ENCODE measurements at regions not wholly inside any gene's neighbourhood (a gene's known extent, or its start where the extent isn't known, plus 50 kb on each side); places are given as distances from the start of the nearest gene placed in this dataset.

DNA sequence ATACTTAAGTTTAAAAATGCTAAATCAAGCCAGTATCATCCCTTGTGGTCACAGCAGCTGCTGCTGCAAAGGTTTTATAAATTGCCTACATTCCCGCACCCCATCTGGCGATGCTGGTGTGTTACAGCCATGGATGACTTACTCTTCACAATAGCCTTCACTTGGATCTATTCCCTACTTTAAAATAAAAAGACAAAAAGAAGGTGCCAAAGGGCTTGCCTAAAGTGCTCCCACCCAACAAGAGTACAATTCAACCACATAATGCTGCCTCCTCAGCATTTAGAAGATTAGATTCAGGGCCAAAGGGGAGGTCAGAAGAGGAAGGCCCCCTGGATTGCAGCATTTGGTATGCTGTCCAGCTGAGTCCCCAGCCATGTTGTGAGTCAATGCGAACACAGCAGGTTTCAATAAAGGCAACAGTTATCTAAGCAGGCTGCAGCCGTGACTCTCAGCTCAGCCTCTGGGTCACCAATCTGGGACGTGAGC is 176.1 kb downstream of the DAD1 start:
- no peaks in the 10 kb centered on the region for H3K9me3 ChIP-seq (ENCODE audit: low read length)
- H4K20me1 ChIP-seq (ENCODE audit: low read length): no peaks in the 10 kb centered on the region
- ATAC-seq: no peak
- intact Hi-C loops (cut with micrococcal nuclease): loop anchor here (5.0 kb wide), 1 partner anchor 39 kb away; no protein-coding TSS in a partner anchor
- no peak overlapping the region for H3K27ac ChIP-seq (ENCODE audit: low read length)
- H3K79me2 ChIP-seq (ENCODE audit: low read length): no peaks in the 10 kb centered on the region
- no peaks in the 10 kb centered on the region for H3K36me3 ChIP-seq (ENCODE audit: low read depth, low read length)
- H3F3A ChIP-seq (ENCODE audit: low read length, unreplicated experiment): no peaks in the 10 kb centered on the region
- ChIA-PET POLR2A (ENCODE audit: unreplicated experiment) (no interaction called here), CTCF (no interaction called here)
- BruUV-seq (replicated peaks): no TSS peak
- no peak for DNase-seq
- H3K4me2 ChIP-seq (ENCODE audit: low read length): no peak overlapping the region
- no peaks in the 10 kb centered on the region for H3K27me3 ChIP-seq (ENCODE audit: low read length)
- H2AFZ ChIP-seq (ENCODE audit: low read length): no peak overlapping the region
- no peaks in the 10 kb centered on the region for H3K9me2 ChIP-seq (replicated peaks; ENCODE audit: low read length)
- H3K4me1 ChIP-seq (ENCODE audit: insufficient read depth, low read length): no peaks in the 10 kb centered on the region
- no peak overlapping the region for H3K9ac ChIP-seq (ENCODE audit: low read length)
- no peak overlapping the region for H3K4me3 ChIP-seq (ENCODE audit: low read length)
- no peak for TF ChIP-seq EZH2phosphoT487 (IDR thresholded peaks at IDR 0.05; ENCODE audit: borderline replicate concordance, low read length)
- TF ChIP-seq EZH2 (IDR thresholded peaks at IDR 0.05; ENCODE audit: low read length, unreplicated experiment): no peak
- TF ChIP-seq, protein P1, sequence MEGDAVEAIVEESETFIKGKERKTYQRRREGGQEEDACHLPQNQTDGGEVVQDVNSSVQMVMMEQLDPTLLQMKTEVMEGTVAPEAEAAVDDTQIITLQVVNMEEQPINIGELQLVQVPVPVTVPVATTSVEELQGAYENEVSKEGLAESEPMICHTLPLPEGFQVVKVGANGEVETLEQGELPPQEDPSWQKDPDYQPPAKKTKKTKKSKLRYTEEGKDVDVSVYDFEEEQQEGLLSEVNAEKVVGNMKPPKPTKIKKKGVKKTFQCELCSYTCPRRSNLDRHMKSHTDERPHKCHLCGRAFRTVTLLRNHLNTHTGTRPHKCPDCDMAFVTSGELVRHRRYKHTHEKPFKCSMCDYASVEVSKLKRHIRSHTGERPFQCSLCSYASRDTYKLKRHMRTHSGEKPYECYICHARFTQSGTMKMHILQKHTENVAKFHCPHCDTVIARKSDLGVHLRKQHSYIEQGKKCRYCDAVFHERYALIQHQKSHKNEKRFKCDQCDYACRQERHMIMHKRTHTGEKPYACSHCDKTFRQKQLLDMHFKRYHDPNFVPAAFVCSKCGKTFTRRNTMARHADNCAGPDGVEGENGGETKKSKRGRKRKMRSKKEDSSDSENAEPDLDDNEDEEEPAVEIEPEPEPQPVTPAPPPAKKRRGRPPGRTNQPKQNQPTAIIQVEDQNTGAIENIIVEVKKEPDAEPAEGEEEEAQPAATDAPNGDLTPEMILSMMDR (conservative IDR thresholded peaks at IDR 0.05; ENCODE audit: low read depth, low read length): no peak

- Histone ChIP-seq H3F3A (ENCODE audit: low read length, unreplicated experiment) (no peaks in the 10 kb centered on the region), H3K27ac (ENCODE audit: low read length) (no peak overlapping the region), H2AFZ (ENCODE audit: low read length) (no peak overlapping the region), H3K9me3 (ENCODE audit: low read length) (no peaks in the 10 kb centered on the region), H3K4me3 (ENCODE audit: low read length) (no peak overlapping the region), H3K4me2 (ENCODE audit: low read length) (no peak overlapping the region), H3K79me2 (ENCODE audit: low read length) (no peaks in the 10 kb centered on the region), H3K9ac (ENCODE audit: low read length) (no peak overlapping the region), H3K36me3 (ENCODE audit: low read depth, low read length) (no peaks in the 10 kb centered on the region), H4K20me1 (ENCODE audit: low read length) (no peaks in the 10 kb centered on the region), H3K4me1 (ENCODE audit: insufficient read depth, low read length) (no peaks in the 10 kb centered on the region), H3K9me2 (replicated peaks; ENCODE audit: low read length) (no peaks in the 10 kb centered on the region), H3K27me3 (ENCODE audit: low read length) (no peaks in the 10 kb centered on the region)
- TF ChIP-seq, protein P1 (conservative IDR thresholded peaks at IDR 0.05; ENCODE audit: low read depth, low read length): no peak
- TF ChIP-seq EZH2phosphoT487 (IDR thresholded peaks at IDR 0.05; ENCODE audit: borderline replicate concordance, low read length): no peak
- no peak for TF ChIP-seq EZH2 (IDR thresholded peaks at IDR 0.05; ENCODE audit: low read length, unreplicated experiment)
- BruUV-seq (replicated peaks): no TSS peak
- ATAC-seq (no peak), DNase-seq (no peak)
- CTCF ChIA-PET: no interaction called here
- POLR2A ChIA-PET (ENCODE audit: unreplicated experiment): no interaction called here
- intact Hi-C loops (cut with micrococcal nuclease): loop anchor here (5.0 kb wide), 1 partner anchor 41 kb away; no protein-coding TSS in a partner anchor
These were observed 177.5 kb downstream of the DAD1 start for GRCh38 chr14:22411398-22412055.

DNA sequence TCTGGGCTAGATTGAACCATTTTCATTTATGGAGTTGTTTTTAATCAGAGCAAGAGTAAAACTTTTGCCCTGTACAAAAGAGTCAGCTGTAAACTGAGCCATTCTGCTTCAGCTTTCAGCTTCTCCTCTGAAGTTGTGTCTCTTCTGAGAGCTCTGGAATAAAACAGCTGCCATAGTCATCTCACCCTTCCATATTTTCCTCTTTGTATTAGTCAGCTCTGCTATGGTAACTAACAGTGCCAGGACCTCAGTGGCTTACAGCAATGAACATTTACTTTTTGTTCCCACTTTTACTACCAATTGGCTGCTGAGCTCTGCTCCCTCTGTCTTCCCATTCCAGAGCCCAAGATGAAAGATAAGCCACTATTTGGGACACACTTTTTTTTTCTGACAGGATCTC is 178.5 kb downstream of the DAD1 start:
- H3K36me3 ChIP-seq (ENCODE audit: low read depth, low read length): no peaks in the 10 kb centered on the region
- no peaks in the 10 kb centered on the region for H3K27me3 ChIP-seq (ENCODE audit: low read length)
- ChIA-PET CTCF (no interaction called here), POLR2A (ENCODE audit: unreplicated experiment) (no interaction called here)
- ATAC-seq: no peak
- H3K9ac ChIP-seq (ENCODE audit: low read length): no peak overlapping the region
- no TSS peak for BruUV-seq (replicated peaks)
- peaks cover 5% of the 10 kb centered on the region; the same call in 1 of the 2 replicates for H3K4me1 ChIP-seq (ENCODE audit: insufficient read depth, low read length)
- H2AFZ ChIP-seq (ENCODE audit: low read length): no peak overlapping the region
- intact Hi-C loops (cut with micrococcal nuclease): loop anchor here (5.0 kb wide), 1 partner anchor 42 kb away; no protein-coding TSS in a partner anchor
- H3F3A ChIP-seq (ENCODE audit: low read length, unreplicated experiment): no peaks in the 10 kb centered on the region
- H3K27ac ChIP-seq (ENCODE audit: low read length): no peak overlapping the region
- TF ChIP-seq, protein P1 (conservative IDR thresholded peaks at IDR 0.05; ENCODE audit: low read depth, low read length): no peak
- TF ChIP-seq EZH2 (IDR thresholded peaks at IDR 0.05; ENCODE audit: low read length, unreplicated experiment) (no peak), EZH2phosphoT487 (IDR thresholded peaks at IDR 0.05; ENCODE audit: borderline replicate concordance, low read length) (no peak)
- H4K20me1 ChIP-seq (ENCODE audit: low read length): no peaks in the 10 kb centered on the region
- H3K4me3 ChIP-seq (ENCODE audit: low read length): no peak overlapping the region
- H3K79me2 ChIP-seq (ENCODE audit: low read length): no peaks in the 10 kb centered on the region
- no peaks in the 10 kb centered on the region for H3K9me3 ChIP-seq (ENCODE audit: low read length)
- no peak for DNase-seq
- H3K4me2 ChIP-seq (ENCODE audit: low read length): no peak overlapping the region
- H3K9me2 ChIP-seq (replicated peaks; ENCODE audit: low read length): no peaks in the 10 kb centered on the region
